ENCODE measurements at regions not wholly inside any gene's neighbourhood (a gene's known extent, or its start where the extent isn't known, plus 50 kb on each side); places are given as distances from the start of the nearest gene placed in this dataset.

DNA sequence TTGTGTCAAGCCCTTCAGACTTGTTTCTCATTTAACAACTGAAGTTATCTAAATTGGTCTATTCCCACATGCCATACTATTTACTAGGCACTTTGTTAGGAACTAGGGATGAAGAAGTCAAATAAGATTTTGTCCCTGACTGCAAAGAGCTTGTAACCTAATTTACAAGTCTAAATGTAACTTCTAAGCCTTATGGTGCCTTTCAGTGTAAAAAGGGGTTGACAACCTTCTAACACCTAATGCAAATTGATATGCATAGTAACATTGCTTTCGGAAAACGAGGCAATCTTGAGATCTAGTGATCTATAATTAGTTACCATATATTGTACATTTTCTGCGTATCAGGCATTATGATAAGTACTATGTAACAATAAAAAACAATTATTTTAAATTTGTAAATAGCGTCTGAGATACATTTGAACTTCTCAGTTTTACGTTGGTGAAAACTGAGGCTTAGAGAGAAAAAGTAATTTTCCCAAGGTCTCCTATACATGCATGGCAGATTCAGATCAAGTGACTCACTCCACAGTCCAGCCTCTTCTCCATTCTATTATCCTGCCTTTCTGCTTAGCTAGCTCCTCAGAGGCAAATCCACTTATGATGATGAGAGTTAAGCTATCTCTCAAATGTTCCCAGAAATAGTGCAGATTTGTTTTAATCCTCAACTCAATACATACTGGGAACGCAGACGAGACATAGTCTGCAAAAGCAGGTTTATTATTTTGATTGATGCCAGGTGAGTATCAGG lies 764.9 kb upstream of the SLITRK5 start:
- no peak for TF ChIP-seq POLR2AphosphoS5 (IDR thresholded peaks at IDR 0.05; ENCODE audit: low read depth, low read length)
- TF ChIP-seq, protein P1, sequence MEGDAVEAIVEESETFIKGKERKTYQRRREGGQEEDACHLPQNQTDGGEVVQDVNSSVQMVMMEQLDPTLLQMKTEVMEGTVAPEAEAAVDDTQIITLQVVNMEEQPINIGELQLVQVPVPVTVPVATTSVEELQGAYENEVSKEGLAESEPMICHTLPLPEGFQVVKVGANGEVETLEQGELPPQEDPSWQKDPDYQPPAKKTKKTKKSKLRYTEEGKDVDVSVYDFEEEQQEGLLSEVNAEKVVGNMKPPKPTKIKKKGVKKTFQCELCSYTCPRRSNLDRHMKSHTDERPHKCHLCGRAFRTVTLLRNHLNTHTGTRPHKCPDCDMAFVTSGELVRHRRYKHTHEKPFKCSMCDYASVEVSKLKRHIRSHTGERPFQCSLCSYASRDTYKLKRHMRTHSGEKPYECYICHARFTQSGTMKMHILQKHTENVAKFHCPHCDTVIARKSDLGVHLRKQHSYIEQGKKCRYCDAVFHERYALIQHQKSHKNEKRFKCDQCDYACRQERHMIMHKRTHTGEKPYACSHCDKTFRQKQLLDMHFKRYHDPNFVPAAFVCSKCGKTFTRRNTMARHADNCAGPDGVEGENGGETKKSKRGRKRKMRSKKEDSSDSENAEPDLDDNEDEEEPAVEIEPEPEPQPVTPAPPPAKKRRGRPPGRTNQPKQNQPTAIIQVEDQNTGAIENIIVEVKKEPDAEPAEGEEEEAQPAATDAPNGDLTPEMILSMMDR (IDR thresholded peaks at IDR 0.05) = no peak
- no peak for TF ChIP-seq SIN3A (IDR thresholded peaks at IDR 0.05; ENCODE audit: borderline replicate concordance, insufficient read depth, low read depth, low read length)
- TF ChIP-seq, protein P2, sequence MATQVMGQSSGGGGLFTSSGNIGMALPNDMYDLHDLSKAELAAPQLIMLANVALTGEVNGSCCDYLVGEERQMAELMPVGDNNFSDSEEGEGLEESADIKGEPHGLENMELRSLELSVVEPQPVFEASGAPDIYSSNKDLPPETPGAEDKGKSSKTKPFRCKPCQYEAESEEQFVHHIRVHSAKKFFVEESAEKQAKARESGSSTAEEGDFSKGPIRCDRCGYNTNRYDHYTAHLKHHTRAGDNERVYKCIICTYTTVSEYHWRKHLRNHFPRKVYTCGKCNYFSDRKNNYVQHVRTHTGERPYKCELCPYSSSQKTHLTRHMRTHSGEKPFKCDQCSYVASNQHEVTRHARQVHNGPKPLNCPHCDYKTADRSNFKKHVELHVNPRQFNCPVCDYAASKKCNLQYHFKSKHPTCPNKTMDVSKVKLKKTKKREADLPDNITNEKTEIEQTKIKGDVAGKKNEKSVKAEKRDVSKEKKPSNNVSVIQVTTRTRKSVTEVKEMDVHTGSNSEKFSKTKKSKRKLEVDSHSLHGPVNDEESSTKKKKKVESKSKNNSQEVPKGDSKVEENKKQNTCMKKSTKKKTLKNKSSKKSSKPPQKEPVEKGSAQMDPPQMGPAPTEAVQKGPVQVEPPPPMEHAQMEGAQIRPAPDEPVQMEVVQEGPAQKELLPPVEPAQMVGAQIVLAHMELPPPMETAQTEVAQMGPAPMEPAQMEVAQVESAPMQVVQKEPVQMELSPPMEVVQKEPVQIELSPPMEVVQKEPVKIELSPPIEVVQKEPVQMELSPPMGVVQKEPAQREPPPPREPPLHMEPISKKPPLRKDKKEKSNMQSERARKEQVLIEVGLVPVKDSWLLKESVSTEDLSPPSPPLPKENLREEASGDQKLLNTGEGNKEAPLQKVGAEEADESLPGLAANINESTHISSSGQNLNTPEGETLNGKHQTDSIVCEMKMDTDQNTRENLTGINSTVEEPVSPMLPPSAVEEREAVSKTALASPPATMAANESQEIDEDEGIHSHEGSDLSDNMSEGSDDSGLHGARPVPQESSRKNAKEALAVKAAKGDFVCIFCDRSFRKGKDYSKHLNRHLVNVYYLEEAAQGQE (IDR thresholded peaks at IDR 0.05; ENCODE audit: insufficient read depth in 1 of 2, low read depth in 2 of 2, low read length in 1 of 2) = no peak
- no peak for TF ChIP-seq TCF7L2 (IDR thresholded peaks at IDR 0.05; ENCODE audit: low read depth, low read length)
